ENCODE measurements at regions not wholly inside any gene's neighbourhood (a gene's known extent, or its start where the extent isn't known, plus 50 kb on each side); places are given as distances from the start of the nearest gene placed in this dataset.
A peak's percentile ranks its signal among the peaks of the same experiment; 100 is the strongest.
"Not testable (repeated sequence)": the region's sequence is repeated elsewhere in the genome, so short reads cannot be mapped to it uniquely, and the experiment has no call there.

- DNase-seq (ENCODE audit: insufficient read length, low spot score) (no peak), FAIRE-seq (peak; percentile 52)
Observed at GRCh38 chr14:71449316-71450055, 482.7 kb upstream of the RGS6 start.

- FAIRE-seq, result peak; percentile 16
Observed at GRCh38 chr14:71451501-71451900, 480.7 kb upstream of the RGS6 start.

GRCh38 chr14:71452539-71452938, 479.7 kb upstream of the RGS6 start:
- DNase-seq (ENCODE audit: insufficient read length, low spot score) (no peak), FAIRE-seq (peak; percentile 80)

More at GRCh38 chr14:71451501-71451900, 480.7 kb upstream of the RGS6 start:
- DNase-seq (ENCODE audit: insufficient read length, low spot score), result no peak

GRCh38 chr14:71452987-71453386, 479.2 kb upstream of the RGS6 start:
- no peak for DNase-seq (ENCODE audit: insufficient read length, low spot score)
- FAIRE-seq, result peak; percentile 79

GRCh38 chr14:71454010-71454409, 478.2 kb upstream of the RGS6 start:
- FAIRE-seq, result peak; percentile 90
- no peak for DNase-seq (ENCODE audit: insufficient read length, low spot score)

GRCh38 chr14:71454513-71455332, 477.5 kb upstream of the RGS6 start:
- FAIRE-seq, result peak; percentile 92
- no peak for DNase-seq (ENCODE audit: insufficient read length, low spot score)

GRCh38 chr14:71460091-71460490, 472.1 kb upstream of the RGS6 start:
- DNase-seq (ENCODE audit: insufficient read length, low spot score) (no peak), FAIRE-seq (no peak)

- DNase-seq (ENCODE audit: insufficient read length, low spot score); FAIRE-seq: not testable (repeated sequence)
Observed at GRCh38 chr14:71461617-71462016, 470.6 kb upstream of the RGS6 start.

- FAIRE-seq (peak; percentile 20), DNase-seq (ENCODE audit: insufficient read length, low spot score) (no peak)
Observed at GRCh38 chr14:71463807-71464206, 468.4 kb upstream of the RGS6 start.

- FAIRE-seq, result no peak
- DNase-seq (ENCODE audit: insufficient read length, low spot score), result no peak
Observed at GRCh38 chr14:71464840-71465239, 467.4 kb upstream of the RGS6 start.

GRCh38 chr14:71465316-71465715, 466.9 kb upstream of the RGS6 start:
- peak; percentile 33 for FAIRE-seq
- DNase-seq (ENCODE audit: insufficient read length, low spot score), result no peak

GRCh38 chr14:71466251-71466650, 466.0 kb upstream of the RGS6 start:
- DNase-seq (ENCODE audit: insufficient read length, low spot score) (no peak), FAIRE-seq (no peak)

- FAIRE-seq (peak; percentile 69), DNase-seq (ENCODE audit: insufficient read length, low spot score) (no peak)
Observed at GRCh38 chr14:71466946-71467345, 465.3 kb upstream of the RGS6 start.

GRCh38 chr14:71467361-71467811, 464.8 kb upstream of the RGS6 start:
- FAIRE-seq (peak; percentile 90), DNase-seq (ENCODE audit: insufficient read length, low spot score) (no peak)

- FAIRE-seq (no peak), DNase-seq (ENCODE audit: insufficient read length, low spot score) (no peak)
Observed at GRCh38 chr14:71468701-71469100, 463.5 kb upstream of the RGS6 start.

GRCh38 chr14:71469643-71470335, 462.4 kb upstream of the RGS6 start:
- FAIRE-seq, result no peak
- DNase-seq (ENCODE audit: insufficient read length, low spot score), result no peak

- DNase-seq (ENCODE audit: insufficient read length, low spot score) (no peak), FAIRE-seq (peak; percentile 97)
Observed at GRCh38 chr14:71471634-71472355, 460.4 kb upstream of the RGS6 start.

- no peak for FAIRE-seq
- DNase-seq (ENCODE audit: insufficient read length, low spot score), result no peak
Observed at GRCh38 chr14:71472356-71473340, 459.6 kb upstream of the RGS6 start.

- peak; percentile 84 for FAIRE-seq
- no peak for DNase-seq (ENCODE audit: insufficient read length, low spot score)
Observed at GRCh38 chr14:71473843-71474242, 458.4 kb upstream of the RGS6 start.
